ENCODE measurements at regions not wholly inside any gene's neighbourhood (a gene's known extent, or its start where the extent isn't known, plus 50 kb on each side); places are given as distances from the start of the nearest gene placed in this dataset.

DNA sequence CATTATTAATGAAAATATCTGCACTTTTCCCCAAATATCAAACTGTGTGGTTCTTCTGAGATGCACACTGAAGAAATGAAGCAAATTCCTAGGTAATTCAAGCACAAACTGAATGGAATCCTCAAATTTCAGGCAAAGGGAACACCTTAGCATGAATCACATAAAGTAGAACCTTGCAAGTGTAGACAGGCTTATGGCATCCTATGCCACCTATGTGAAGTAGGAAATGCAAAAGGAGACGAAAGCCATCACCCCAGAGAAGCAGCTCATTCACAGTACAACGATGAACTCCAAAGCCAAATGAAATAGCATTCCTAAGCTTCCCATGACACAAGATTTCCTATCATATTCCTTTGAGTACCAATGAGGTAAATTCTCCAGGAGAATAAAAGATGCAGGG, 461.2 kb upstream of the RUNX1 start:
- Histone ChIP-seq H2BK120ac (ENCODE audit: low read depth, low read length, poor library complexity, severe bottlenecking) (no peak overlapping the region), H3K23me2 (ENCODE audit: insufficient read length, low read depth, low read length, poor library complexity, severe bottlenecking) (no peaks in the 10 kb centered on the region), H3K4me1 (ENCODE audit: insufficient read depth, low read length) (peaks cover 7% of the 10 kb centered on the region), H3K79me1 (ENCODE audit: insufficient read depth, low read depth, low read length, poor library complexity, severe bottlenecking) (no peaks in the 10 kb centered on the region), H3K9me3 (ENCODE audit: control insufficient read depth, low read depth, low read length) (no peaks in the 10 kb centered on the region), H3T11ph (ENCODE audit: low read length) (no peak overlapping the region), H3K9ac (ENCODE audit: extremely low read depth, insufficient read length, low read length) (no peak overlapping the region), H3K79me2 (ENCODE audit: insufficient read depth, low read length) (no peaks in the 10 kb centered on the region), H3K4me2 (ENCODE audit: insufficient read depth, insufficient read length, low read length) (no peak overlapping the region), H3K23ac (ENCODE audit: insufficient read length, low read depth, low read length) (no peak overlapping the region), H3K27ac (ENCODE audit: insufficient read length, low read depth, low read length) (no peak overlapping the region), H2BK5ac (ENCODE audit: insufficient read length, low read length) (no peak overlapping the region), H3K4ac (ENCODE audit: low read depth, low read length) (no peak overlapping the region), H3K56ac (ENCODE audit: insufficient read length, low read depth, low read length) (no peak overlapping the region), H2BK12ac (ENCODE audit: insufficient read length, low read depth, low read length) (no peak overlapping the region), H3K18ac (ENCODE audit: insufficient read length, low read depth, low read length) (no peak overlapping the region), H2BK20ac (ENCODE audit: low read depth, low read length, poor library complexity, severe bottlenecking) (no peak overlapping the region), H4K8ac (replicated peaks; ENCODE audit: insufficient read length, low read depth, low read length) (no peak overlapping the region), H2BK15ac (ENCODE audit: low read depth, low read length) (no peak overlapping the region), H2AK5ac (ENCODE audit: insufficient read length, low read length) (no peak overlapping the region), H3K27me3 (ENCODE audit: insufficient read depth, low read length) (no peaks in the 10 kb centered on the region), H4K20me1 (ENCODE audit: control insufficient read depth, insufficient read depth, insufficient read length) (no peaks in the 10 kb centered on the region), H4K91ac (ENCODE audit: insufficient read length, low read depth, low read length) (no peak overlapping the region), H3K14ac (ENCODE audit: insufficient read depth, low read length) (no peak overlapping the region), H2AFZ (ENCODE audit: low read length) (no peak overlapping the region), H4K5ac (ENCODE audit: insufficient read length, low read depth, low read length) (no peak overlapping the region)
- H3K27me3 Mint-ChIP-seq (ENCODE audit: low read depth): no peaks in the 10 kb centered on the region
- peaks cover 0 to 2% (median 0%) of the 10 kb centered on the region in 3 experiments; a peak in 3 of 7 replicates for H3K36me3 Mint-ChIP-seq (ENCODE audit: insufficient read depth in 1 of 3, low read depth in 3 of 3)
- peaks cover 0 to 4% of the 10 kb centered on the region in 2 experiments; a peak in 1 of 5 replicates for H3K9me3 Mint-ChIP-seq
- H3K4me1 Mint-ChIP-seq: peaks cover 49 to 52% of the 10 kb centered on the region in 2 experiments
- DNase-seq: no peak
- H3K27ac Mint-ChIP-seq: no peak overlapping the region
- no peak overlapping the region for H3K4me3 Mint-ChIP-seq
- TF ChIP-seq, protein P1, sequence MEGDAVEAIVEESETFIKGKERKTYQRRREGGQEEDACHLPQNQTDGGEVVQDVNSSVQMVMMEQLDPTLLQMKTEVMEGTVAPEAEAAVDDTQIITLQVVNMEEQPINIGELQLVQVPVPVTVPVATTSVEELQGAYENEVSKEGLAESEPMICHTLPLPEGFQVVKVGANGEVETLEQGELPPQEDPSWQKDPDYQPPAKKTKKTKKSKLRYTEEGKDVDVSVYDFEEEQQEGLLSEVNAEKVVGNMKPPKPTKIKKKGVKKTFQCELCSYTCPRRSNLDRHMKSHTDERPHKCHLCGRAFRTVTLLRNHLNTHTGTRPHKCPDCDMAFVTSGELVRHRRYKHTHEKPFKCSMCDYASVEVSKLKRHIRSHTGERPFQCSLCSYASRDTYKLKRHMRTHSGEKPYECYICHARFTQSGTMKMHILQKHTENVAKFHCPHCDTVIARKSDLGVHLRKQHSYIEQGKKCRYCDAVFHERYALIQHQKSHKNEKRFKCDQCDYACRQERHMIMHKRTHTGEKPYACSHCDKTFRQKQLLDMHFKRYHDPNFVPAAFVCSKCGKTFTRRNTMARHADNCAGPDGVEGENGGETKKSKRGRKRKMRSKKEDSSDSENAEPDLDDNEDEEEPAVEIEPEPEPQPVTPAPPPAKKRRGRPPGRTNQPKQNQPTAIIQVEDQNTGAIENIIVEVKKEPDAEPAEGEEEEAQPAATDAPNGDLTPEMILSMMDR (conservative IDR thresholded peaks at IDR 0.05): no peak
- WGBS (ENCODE audit: extremely low coverage, insufficient read length, low lambda C conversion rate): no CpG with 5 or more reads among the region's 2 CpGs

Data from H9 (cell line).